Pancreas (tissue), 10 donors: ENCODE measurements at regions not wholly inside any gene's neighbourhood (a gene's known extent, or its start where the extent isn't known, plus 50 kb on each side); places are given as distances from the start of the nearest gene placed in this dataset.
A peak's percentile ranks its signal among the peaks of the same experiment; 100 is the strongest.
"Not testable (repeated sequence)": the region's sequence is repeated elsewhere in the genome, so short reads cannot be mapped to it uniquely, and the experiment has no call there.

ENCODE experiments used
- ATAC-seq, 4 donors: fragments of 200-7000 bp; cut with Tn5 transposase; one replicate each; pipeline versions ENCODE4 v1.8.0 to v1.9.1; 2020; ENCODE audit warnings: mild to moderate bottlenecking in 4 of 4, moderate library complexity in 4 of 4
- DNase-seq, 6 donors: peaks; one replicate each; pipeline ENCODE4 v3.0.0-alpha.2; 2020
- FAIRE-seq: peaks from 2 replicates; lab custom pipeline; 2012; peaks lifted over from hg19 to GRCh38; lab: Jason Lieb, UNC
- H3K27ac ChIP-seq, 4 donors: fragments of 200-600 bp; sonication (generic); 1 replicate in 3 of 4; 2 replicates in 1 of 4; pipeline versions ENCODE4 v1.5.0 to v1.8.0; 2020
- H3K27me3 ChIP-seq, 4 donors: fragments of 200-600 bp; one replicate each; pipeline ENCODE4 v1.8.0; 2021
- H3K36me3 ChIP-seq, 3 donors: fragments of 200-600 bp; sonication (generic) in 1 of 3; one replicate each; pipeline versions ENCODE4 v1.5.0 to v1.8.0; 2020 to 2021
- H3K4me1 ChIP-seq, 3 donors: fragments of 200-600 bp; one replicate each; pipeline ENCODE4 v1.8.0; 2021
- H3K4me3 ChIP-seq, 4 donors: fragments of 200-600 bp; sonication (generic) in 2 of 4; one replicate each; pipeline versions ENCODE4 v1.5.0 to v1.8.0; 2020 to 2021
- H3K9me3 ChIP-seq, 4 donors: fragments of 200-600 bp; one replicate each; pipeline ENCODE4 v1.8.0; 2021
- CTCF ChIP-seq, 4 donors: fragments of 200-600 bp; sonication (generic) in 3 of 4; IDR thresholded peaks; one replicate each; pipeline versions ENCODE4 v1.5.0 to v1.8.0; 2021; ENCODE audit warnings: antibody characterized with exemption in 4 of 4
- WGBS, 2 donors: extraction: QIAGEN DNeasy Blood & Tissue Kit; methylation state at CpG; one replicate each; pipeline ENCODE4 v1.1.7; 2013; 5-methylcytosine and 5-hydroxymethylcytosine counted together
- intact Hi-C, 3 donors: fragments of 100-400 bp; cut with DNase I; formaldehyde crosslinking; loops; one replicate each; pipeline versions ENCODE4 v1.11.1 to v1.14.2; 2022
- donor health status: healthy with polysubstance abuse.
- donor health status: DM: no; HTN: no; CAD: no; lungs with moderate emphysema.
- donor health status: DM: no; HTN: no; CAD: no.
- donor health status: control.
- donor health status: control.
- donor health status: Bipolar disorder and iron deficiency.
- donor health status: DM: yes; HTN: yes; CAD: no.
- donor health status: DM: no; HTN: no; CAD: no.
- donor health status: DM: no; HTN: no; CAD: no.
- donor health status: DM: yes; HTN: yes; CAD: no.

- H3K4me1 ChIP-seq: no peaks in the 10 kb centered on the region
- no peak overlapping the region for H3K27ac ChIP-seq
- no peaks in the 10 kb centered on the region for H3K27me3 ChIP-seq
- DNase-seq: no peak
- intact Hi-C loops: no loop called here
- no peak for TF ChIP-seq CTCF (IDR thresholded peaks at IDR 0.05)
- no peak overlapping the region for H3K4me3 ChIP-seq
- H3K36me3 ChIP-seq: no peaks in the 10 kb centered on the region
- ATAC-seq: no peak
- no peak for FAIRE-seq
- no peaks in the 10 kb centered on the region for H3K9me3 ChIP-seq
Measured at GRCh38 chr6:115159733-115160132, 816.9 kb upstream of the HS3ST5 start.

- ATAC-seq (no peak), FAIRE-seq (no peak), DNase-seq (no peak)
- H3K4me1 ChIP-seq: no peaks in the 10 kb centered on the region
- intact Hi-C loops: no loop called here
- no peak for TF ChIP-seq CTCF (IDR thresholded peaks at IDR 0.05)
- WGBS, 2 donors: 61 to 65% methylated on average over 2 of the region's 2 CpGs
- no peak overlapping the region for H3K4me3 ChIP-seq
- H3K27ac ChIP-seq: no peak overlapping the region
- no peaks in the 10 kb centered on the region for H3K9me3 ChIP-seq
- H3K36me3 ChIP-seq: no peaks in the 10 kb centered on the region
- no peaks in the 10 kb centered on the region for H3K27me3 ChIP-seq
Measured at GRCh38 chr6:115137910-115138309, 795.1 kb upstream of the HS3ST5 start.

DNA sequence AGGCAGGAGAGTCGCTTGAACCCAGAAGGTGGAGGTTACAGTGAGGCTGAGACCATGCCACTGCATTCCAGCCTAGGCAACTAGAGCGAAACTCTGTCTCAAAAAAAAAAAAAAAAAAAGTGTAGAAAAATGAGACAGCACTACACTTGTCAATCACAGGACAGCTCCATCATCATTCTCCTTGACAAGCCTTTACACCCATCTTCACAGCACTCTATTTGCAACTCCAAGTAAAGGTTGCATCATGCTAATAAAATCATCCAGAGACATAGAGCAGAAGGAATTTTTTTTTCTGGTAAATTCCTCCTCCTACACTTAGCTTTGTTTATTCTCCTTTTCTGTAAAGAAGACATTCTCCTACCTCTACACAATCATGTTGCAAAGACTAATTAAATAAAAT, 791.0 kb upstream of the HS3ST5 start:
- Histone ChIP-seq H3K27me3 (no peaks in the 10 kb centered on the region), H3K36me3 (no peaks in the 10 kb centered on the region), H3K4me1 (no peaks in the 10 kb centered on the region), H3K4me3 (no peak overlapping the region), H3K9me3 (no peaks in the 10 kb centered on the region), H3K27ac (no peak overlapping the region)
- FAIRE-seq (no peak), DNase-seq (no peak), ATAC-seq (no peak)
- 79 to 91% methylated on average over 2 of the region's 2 CpGs for WGBS, 2 donors
- no peak for TF ChIP-seq CTCF (IDR thresholded peaks at IDR 0.05)
- intact Hi-C loops: no loop called here

- no peaks in the 10 kb centered on the region for H3K9me3 ChIP-seq
- H3K36me3 ChIP-seq: no peaks in the 10 kb centered on the region
- no peaks in the 10 kb centered on the region for H3K27me3 ChIP-seq
- 73 to 85% methylated on average over 5 of the region's 5 CpGs for WGBS, 2 donors
- intact Hi-C loops: no loop called here
- no peak for TF ChIP-seq CTCF (IDR thresholded peaks at IDR 0.05)
- H3K4me1 ChIP-seq: no peaks in the 10 kb centered on the region
- ATAC-seq: no peak
- DNase-seq: peak in 1 of 6 donors; percentile 42
- no peak overlapping the region for H3K27ac ChIP-seq
- FAIRE-seq: no peak
- no peak overlapping the region for H3K4me3 ChIP-seq
Measured at GRCh38 chr6:115131709-115132490, 789.1 kb upstream of the HS3ST5 start.

GRCh38 chr6:115121513-115121912, 778.7 kb upstream of the HS3ST5 start:
- DNase-seq, H3K36me3 ChIP-seq, FAIRE-seq, H3K9me3 ChIP-seq, H3K4me1 ChIP-seq, intact Hi-C loops, ATAC-seq, H3K27ac ChIP-seq, H3K27me3 ChIP-seq, H3K4me3 ChIP-seq: not testable (repeated sequence)
- 79 to 87% methylated on average over 11 of the region's 11 CpGs for WGBS, 2 donors
